ENCODE measurements at regions not wholly inside any gene's neighbourhood (a gene's known extent, or its start where the extent isn't known, plus 50 kb on each side); places are given as distances from the start of the nearest gene placed in this dataset.

DNA sequence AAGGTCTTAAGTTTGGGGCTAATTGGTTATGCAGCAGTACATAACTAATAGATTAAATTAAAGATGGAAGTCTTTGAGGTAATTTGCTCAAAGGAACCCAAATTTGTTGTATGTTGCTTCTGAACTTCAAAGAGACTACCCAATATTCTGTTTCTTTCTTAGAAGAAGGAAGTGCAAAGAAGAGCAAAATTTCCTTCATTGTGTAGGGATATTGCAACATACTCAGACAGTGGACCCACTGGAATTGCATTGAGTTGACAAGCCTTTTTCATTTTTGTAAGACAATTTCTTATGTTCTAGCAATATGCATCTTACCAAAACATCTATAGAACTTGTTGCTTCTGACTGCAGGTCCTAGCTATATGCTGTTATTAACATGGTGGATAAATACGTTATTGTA, 527.8 kb downstream of the SH2D4B start:
- Histone ChIP-seq H3K9ac (ENCODE audit: low read depth in 1 of 3, low read length in 3 of 3) (no peak overlapping the region), H3K36me3 (ENCODE audit: control insufficient read depth in 3 of 3, insufficient read depth in 3 of 3, low read length in 3 of 3) (no peaks in the 10 kb centered on the region), H3K9me3 (ENCODE audit: control insufficient read depth in 3 of 3, low read length in 3 of 3) (no peaks in the 10 kb centered on the region), H3K27me3 (ENCODE audit: control insufficient read depth in 3 of 3, insufficient read depth in 3 of 3, low read length in 3 of 3) (no peaks in the 10 kb centered on the region), H3K27ac (ENCODE audit: low read depth, low read length) (no peak overlapping the region), H3K4me1 (ENCODE audit: control insufficient read depth in 3 of 3, insufficient read depth in 3 of 3, low read length in 3 of 3) (no peaks in the 10 kb centered on the region), H3K4me3 (ENCODE audit: low read length in 3 of 3) (no peak overlapping the region)

- no peak overlapping the region for H3K27ac ChIP-seq (ENCODE audit: low read depth, low read length)
- no peak overlapping the region for H3K9ac ChIP-seq (ENCODE audit: low read depth in 1 of 3, low read length in 3 of 3)
- no peaks in the 10 kb centered on the region for H3K4me1 ChIP-seq (ENCODE audit: control insufficient read depth in 3 of 3, insufficient read depth in 3 of 3, low read length in 3 of 3)
- H3K9me3 ChIP-seq (ENCODE audit: control insufficient read depth in 3 of 3, low read length in 3 of 3), result no peaks in the 10 kb centered on the region
- H3K27me3 ChIP-seq (ENCODE audit: control insufficient read depth in 3 of 3, insufficient read depth in 3 of 3, low read length in 3 of 3), result no peaks in the 10 kb centered on the region
- H3K4me3 ChIP-seq (ENCODE audit: low read length in 3 of 3), result no peak overlapping the region
- no peaks in the 10 kb centered on the region for H3K36me3 ChIP-seq (ENCODE audit: control insufficient read depth in 3 of 3, insufficient read depth in 3 of 3, low read length in 3 of 3)
These were observed 530.8 kb downstream of the SH2D4B start for GRCh38 chr10:81068460-81068859.

- no peaks in the 10 kb centered on the region for H3K4me1 ChIP-seq (ENCODE audit: control insufficient read depth in 3 of 3, insufficient read depth in 3 of 3, low read length in 3 of 3)
- no peak overlapping the region for H3K4me3 ChIP-seq (ENCODE audit: low read length in 3 of 3)
- no peaks in the 10 kb centered on the region for H3K27me3 ChIP-seq (ENCODE audit: control insufficient read depth in 3 of 3, insufficient read depth in 3 of 3, low read length in 3 of 3)
- H3K36me3 ChIP-seq (ENCODE audit: control insufficient read depth in 3 of 3, insufficient read depth in 3 of 3, low read length in 3 of 3), result no peaks in the 10 kb centered on the region
- no peak overlapping the region for H3K27ac ChIP-seq (ENCODE audit: low read depth, low read length)
- no peak overlapping the region for H3K9ac ChIP-seq (ENCODE audit: low read depth in 1 of 3, low read length in 3 of 3)
- H3K9me3 ChIP-seq (ENCODE audit: control insufficient read depth in 3 of 3, low read length in 3 of 3), result no peaks in the 10 kb centered on the region
These were observed 533.5 kb downstream of the SH2D4B start for GRCh38 chr10:81071087-81071796.

GRCh38 chr10:81073155-81073554, 535.5 kb downstream of the SH2D4B start:
- H3K9ac ChIP-seq (ENCODE audit: low read depth in 1 of 3, low read length in 3 of 3), result no peak overlapping the region
- no peaks in the 10 kb centered on the region for H3K36me3 ChIP-seq (ENCODE audit: control insufficient read depth in 3 of 3, insufficient read depth in 3 of 3, low read length in 3 of 3)
- H3K27me3 ChIP-seq (ENCODE audit: control insufficient read depth in 3 of 3, insufficient read depth in 3 of 3, low read length in 3 of 3), result no peaks in the 10 kb centered on the region
- no peak overlapping the region for H3K4me3 ChIP-seq (ENCODE audit: low read length in 3 of 3)
- H3K4me1 ChIP-seq (ENCODE audit: control insufficient read depth in 3 of 3, insufficient read depth in 3 of 3, low read length in 3 of 3), result no peaks in the 10 kb centered on the region
- H3K9me3 ChIP-seq (ENCODE audit: control insufficient read depth in 3 of 3, low read length in 3 of 3), result no peaks in the 10 kb centered on the region
- H3K27ac ChIP-seq (ENCODE audit: low read depth, low read length), result no peak overlapping the region

DNA sequence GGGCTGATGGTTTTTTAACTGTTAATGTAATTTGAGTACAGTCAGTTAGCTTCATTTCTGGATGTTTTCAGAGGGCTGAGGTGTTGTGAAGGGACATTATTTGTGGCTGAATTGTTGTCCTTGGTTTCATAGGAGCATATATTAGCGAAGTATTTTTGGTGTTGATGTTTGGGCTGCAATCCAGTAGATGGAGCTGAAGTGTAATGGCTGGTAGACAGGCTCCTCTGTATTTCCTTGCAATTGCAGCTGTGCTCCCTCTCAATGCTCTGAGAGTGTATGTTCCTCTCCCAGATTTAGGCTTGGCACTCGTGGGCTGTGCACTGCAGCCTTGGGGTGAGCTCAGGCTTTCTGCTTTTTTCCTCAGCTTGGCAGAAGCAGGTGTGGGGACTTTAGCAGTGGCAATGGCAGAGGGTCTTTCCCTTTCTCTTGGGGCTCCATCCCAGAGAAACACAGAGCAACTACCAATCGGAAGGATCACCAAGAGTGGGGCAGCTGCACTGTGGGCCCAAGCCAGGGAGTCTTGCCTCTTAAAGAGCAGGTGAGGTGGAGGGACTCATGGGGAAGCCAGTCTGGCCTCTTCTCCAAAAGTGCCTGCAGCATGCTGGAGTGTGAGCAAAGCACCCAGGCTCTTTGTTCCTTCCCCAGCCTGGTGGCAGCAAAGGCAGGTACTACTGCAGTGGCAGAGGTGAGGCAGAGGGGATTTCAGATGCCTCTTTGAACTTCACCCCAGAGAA, 544.4 kb downstream of the SH2D4B start:
- Histone ChIP-seq H3K9ac (ENCODE audit: low read depth in 1 of 3, low read length in 3 of 3) (no peak overlapping the region), H3K4me1 (ENCODE audit: control insufficient read depth in 3 of 3, insufficient read depth in 3 of 3, low read length in 3 of 3) (no peaks in the 10 kb centered on the region), H3K4me3 (ENCODE audit: low read length in 3 of 3) (no peak overlapping the region), H3K36me3 (ENCODE audit: control insufficient read depth in 3 of 3, insufficient read depth in 3 of 3, low read length in 3 of 3) (no peaks in the 10 kb centered on the region), H3K27ac (ENCODE audit: low read depth, low read length) (no peak overlapping the region), H3K27me3 (ENCODE audit: control insufficient read depth in 3 of 3, insufficient read depth in 3 of 3, low read length in 3 of 3) (no peaks in the 10 kb centered on the region), H3K9me3 (ENCODE audit: control insufficient read depth in 3 of 3, low read length in 3 of 3) (peaks cover 0 to 3% (median 2%) of the 10 kb centered on the region in 3 donors)

GRCh38 chr10:81082621-81083376, 545.1 kb downstream of the SH2D4B start:
- H3K9me3 ChIP-seq (ENCODE audit: control insufficient read depth in 3 of 3, low read length in 3 of 3), result peaks cover 0 to 3% (median 2%) of the 10 kb centered on the region in 3 donors
- no peak overlapping the region for H3K4me3 ChIP-seq (ENCODE audit: low read length in 3 of 3)
- no peaks in the 10 kb centered on the region for H3K36me3 ChIP-seq (ENCODE audit: control insufficient read depth in 3 of 3, insufficient read depth in 3 of 3, low read length in 3 of 3)

DNA sequence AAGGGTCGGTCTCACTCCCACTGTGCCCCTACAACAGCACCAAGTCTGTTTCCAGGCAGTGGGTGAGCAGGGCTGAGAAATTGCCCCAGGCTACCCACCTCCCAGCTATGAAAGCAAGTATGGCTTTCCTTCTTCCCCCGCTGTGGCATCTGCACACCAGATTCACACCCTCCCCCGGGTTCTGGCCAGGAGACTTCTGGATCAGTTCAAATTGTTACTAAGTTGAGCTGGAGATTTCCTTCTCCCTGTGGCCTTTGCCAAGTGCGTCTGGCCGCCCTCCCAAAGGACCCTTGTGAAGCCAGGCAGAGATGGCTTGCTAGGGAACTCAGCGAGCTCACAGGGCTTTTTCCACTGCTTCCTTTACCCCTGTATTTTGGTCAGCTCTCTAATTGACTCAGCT, 555.4 kb downstream of the SH2D4B start:
- H3K4me3 ChIP-seq (ENCODE audit: low read length in 3 of 3), result no peak overlapping the region
- H3K36me3 ChIP-seq (ENCODE audit: control insufficient read depth in 3 of 3, insufficient read depth in 3 of 3, low read length in 3 of 3), result no peaks in the 10 kb centered on the region
- no peak overlapping the region for H3K27ac ChIP-seq (ENCODE audit: low read depth, low read length)
- no peaks in the 10 kb centered on the region for H3K27me3 ChIP-seq (ENCODE audit: control insufficient read depth in 3 of 3, insufficient read depth in 3 of 3, low read length in 3 of 3)
- no peaks in the 10 kb centered on the region for H3K9me3 ChIP-seq (ENCODE audit: control insufficient read depth in 3 of 3, low read length in 3 of 3)
- no peak overlapping the region for H3K9ac ChIP-seq (ENCODE audit: low read depth in 1 of 3, low read length in 3 of 3)
- H3K4me1 ChIP-seq (ENCODE audit: control insufficient read depth in 3 of 3, insufficient read depth in 3 of 3, low read length in 3 of 3), result no peaks in the 10 kb centered on the region

More at GRCh38 chr10:81082621-81083376, 545.1 kb downstream of the SH2D4B start:
- no peaks in the 10 kb centered on the region for H3K27me3 ChIP-seq (ENCODE audit: control insufficient read depth in 3 of 3, insufficient read depth in 3 of 3, low read length in 3 of 3)
- no peak overlapping the region for H3K9ac ChIP-seq (ENCODE audit: low read depth in 1 of 3, low read length in 3 of 3)
- H3K4me1 ChIP-seq (ENCODE audit: control insufficient read depth in 3 of 3, insufficient read depth in 3 of 3, low read length in 3 of 3), result no peaks in the 10 kb centered on the region
- no peak overlapping the region for H3K27ac ChIP-seq (ENCODE audit: low read depth, low read length)

GRCh38 chr10:81095238-81095637, 557.5 kb downstream of the SH2D4B start:
- no peak overlapping the region for H3K9ac ChIP-seq (ENCODE audit: low read depth in 1 of 3, low read length in 3 of 3)
- H3K36me3 ChIP-seq (ENCODE audit: control insufficient read depth in 3 of 3, insufficient read depth in 3 of 3, low read length in 3 of 3), result no peaks in the 10 kb centered on the region
- H3K27me3 ChIP-seq (ENCODE audit: control insufficient read depth in 3 of 3, insufficient read depth in 3 of 3, low read length in 3 of 3), result no peaks in the 10 kb centered on the region
- H3K4me3 ChIP-seq (ENCODE audit: low read length in 3 of 3), result no peak overlapping the region
- H3K9me3 ChIP-seq (ENCODE audit: control insufficient read depth in 3 of 3, low read length in 3 of 3), result no peaks in the 10 kb centered on the region
- H3K4me1 ChIP-seq (ENCODE audit: control insufficient read depth in 3 of 3, insufficient read depth in 3 of 3, low read length in 3 of 3), result no peaks in the 10 kb centered on the region
- H3K27ac ChIP-seq (ENCODE audit: low read depth, low read length), result no peak overlapping the region

DNA sequence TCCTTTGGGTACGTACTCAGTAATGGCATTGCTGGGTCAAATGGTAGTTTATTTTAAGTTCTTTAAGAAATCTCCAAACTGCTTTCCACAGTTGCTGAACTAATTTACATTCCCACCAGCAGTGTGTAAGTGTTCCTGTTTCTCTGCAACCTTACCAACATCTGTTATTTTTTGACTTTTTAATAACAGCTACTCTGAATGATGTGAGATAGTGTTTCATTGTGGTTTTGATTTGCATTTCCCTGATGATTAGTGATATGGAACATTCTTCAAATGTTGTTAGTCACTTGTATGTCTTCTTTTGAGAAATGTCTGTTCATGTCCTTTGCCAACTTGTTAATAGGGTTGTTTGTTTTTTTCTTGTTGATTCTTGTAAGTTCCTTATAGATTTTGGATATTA, 558.9 kb downstream of the SH2D4B start:
- no peaks in the 10 kb centered on the region for H3K9me3 ChIP-seq (ENCODE audit: control insufficient read depth in 3 of 3, low read length in 3 of 3)
- no peaks in the 10 kb centered on the region for H3K4me1 ChIP-seq (ENCODE audit: control insufficient read depth in 3 of 3, insufficient read depth in 3 of 3, low read length in 3 of 3)
- no peak overlapping the region for H3K27ac ChIP-seq (ENCODE audit: low read depth, low read length)
- H3K4me3 ChIP-seq (ENCODE audit: low read length in 3 of 3), result no peak overlapping the region
- no peaks in the 10 kb centered on the region for H3K27me3 ChIP-seq (ENCODE audit: control insufficient read depth in 3 of 3, insufficient read depth in 3 of 3, low read length in 3 of 3)
- H3K36me3 ChIP-seq (ENCODE audit: control insufficient read depth in 3 of 3, insufficient read depth in 3 of 3, low read length in 3 of 3), result no peaks in the 10 kb centered on the region
- no peak overlapping the region for H3K9ac ChIP-seq (ENCODE audit: low read depth in 1 of 3, low read length in 3 of 3)

DNA sequence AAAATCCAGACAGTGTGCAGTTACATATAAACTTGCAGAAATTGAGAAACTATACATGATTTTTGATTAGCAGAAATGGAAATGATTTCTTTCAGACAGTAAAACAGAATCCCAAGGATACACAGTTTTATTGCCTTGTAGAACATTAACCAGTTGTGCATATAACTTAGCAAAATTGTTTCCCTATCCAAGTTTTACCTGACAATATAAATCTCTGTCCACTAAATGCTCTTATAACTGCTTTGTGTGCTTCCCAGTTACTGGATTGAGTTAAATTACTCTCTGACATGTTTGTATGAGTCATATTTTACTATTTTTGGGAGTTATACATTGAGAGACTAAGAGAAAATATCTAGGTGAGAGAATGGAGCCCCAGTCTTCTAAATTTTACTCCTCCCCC, 563.4 kb downstream of the SH2D4B start:
- Histone ChIP-seq H3K27ac (ENCODE audit: low read depth, low read length) (no peak overlapping the region), H3K4me3 (ENCODE audit: low read length in 3 of 3) (no peak overlapping the region), H3K4me1 (ENCODE audit: control insufficient read depth in 3 of 3, insufficient read depth in 3 of 3, low read length in 3 of 3) (no peaks in the 10 kb centered on the region), H3K9ac (ENCODE audit: low read depth in 1 of 3, low read length in 3 of 3) (no peak overlapping the region), H3K27me3 (ENCODE audit: control insufficient read depth in 3 of 3, insufficient read depth in 3 of 3, low read length in 3 of 3) (no peaks in the 10 kb centered on the region), H3K9me3 (ENCODE audit: control insufficient read depth in 3 of 3, low read length in 3 of 3) (no peaks in the 10 kb centered on the region), H3K36me3 (ENCODE audit: control insufficient read depth in 3 of 3, insufficient read depth in 3 of 3, low read length in 3 of 3) (no peaks in the 10 kb centered on the region)
